ENCODE measurements at regions not wholly inside any gene's neighbourhood (a gene's known extent, or its start where the extent isn't known, plus 50 kb on each side); places are given as distances from the start of the nearest gene placed in this dataset.

DNA sequence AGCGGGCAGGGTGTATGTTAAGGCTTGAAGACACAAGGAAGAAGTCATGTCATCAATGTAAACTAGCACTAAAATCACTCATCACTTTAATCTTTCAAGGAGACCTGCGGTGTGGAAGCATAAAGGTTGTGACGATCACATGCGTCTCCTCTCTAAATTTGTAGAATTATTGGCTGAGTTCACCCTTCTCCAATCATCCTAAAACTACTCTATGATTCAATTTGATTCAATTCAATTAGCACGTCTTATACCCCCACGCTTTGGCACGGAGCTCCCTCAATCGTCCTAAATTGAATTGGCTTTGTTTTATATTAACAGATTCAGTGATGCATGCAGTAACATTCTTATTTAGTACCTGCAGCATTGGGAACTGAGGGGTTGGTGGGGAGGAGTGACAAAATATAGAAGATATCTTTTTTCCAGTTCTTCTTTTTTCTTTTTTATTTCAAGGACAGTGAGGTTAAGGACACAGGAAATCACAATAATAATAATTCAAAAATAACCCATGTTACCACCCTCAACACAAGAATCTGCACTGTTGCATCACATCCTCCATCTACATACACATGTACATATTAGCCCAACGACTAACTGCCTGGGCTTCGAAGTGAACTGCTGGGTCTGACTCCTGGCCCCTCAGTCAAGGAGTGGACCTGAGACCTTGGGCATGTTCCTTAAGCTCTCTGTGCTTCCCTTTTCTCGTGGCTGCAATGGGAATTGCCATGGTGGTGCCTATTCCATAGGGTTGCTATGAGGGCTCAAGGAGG is 86.5 kb downstream of the LSM5 start:
- TF ChIP-seq TAF1 (conservative IDR thresholded peaks at IDR 0.05) (no peak), YY1 (IDR thresholded peaks at IDR 0.05) (no peak), EGR1 (IDR thresholded peaks at IDR 0.05; ENCODE audit: low read depth in 2 of 2) (no peak), NR2F2 (IDR thresholded peaks at IDR 0.05) (no peak)
- TF ChIP-seq, protein P1, sequence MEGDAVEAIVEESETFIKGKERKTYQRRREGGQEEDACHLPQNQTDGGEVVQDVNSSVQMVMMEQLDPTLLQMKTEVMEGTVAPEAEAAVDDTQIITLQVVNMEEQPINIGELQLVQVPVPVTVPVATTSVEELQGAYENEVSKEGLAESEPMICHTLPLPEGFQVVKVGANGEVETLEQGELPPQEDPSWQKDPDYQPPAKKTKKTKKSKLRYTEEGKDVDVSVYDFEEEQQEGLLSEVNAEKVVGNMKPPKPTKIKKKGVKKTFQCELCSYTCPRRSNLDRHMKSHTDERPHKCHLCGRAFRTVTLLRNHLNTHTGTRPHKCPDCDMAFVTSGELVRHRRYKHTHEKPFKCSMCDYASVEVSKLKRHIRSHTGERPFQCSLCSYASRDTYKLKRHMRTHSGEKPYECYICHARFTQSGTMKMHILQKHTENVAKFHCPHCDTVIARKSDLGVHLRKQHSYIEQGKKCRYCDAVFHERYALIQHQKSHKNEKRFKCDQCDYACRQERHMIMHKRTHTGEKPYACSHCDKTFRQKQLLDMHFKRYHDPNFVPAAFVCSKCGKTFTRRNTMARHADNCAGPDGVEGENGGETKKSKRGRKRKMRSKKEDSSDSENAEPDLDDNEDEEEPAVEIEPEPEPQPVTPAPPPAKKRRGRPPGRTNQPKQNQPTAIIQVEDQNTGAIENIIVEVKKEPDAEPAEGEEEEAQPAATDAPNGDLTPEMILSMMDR (IDR thresholded peaks at IDR 0.05; ENCODE audit: low read depth, low read length, missing input control), result no peak
- TF ChIP-seq, protein P2, sequence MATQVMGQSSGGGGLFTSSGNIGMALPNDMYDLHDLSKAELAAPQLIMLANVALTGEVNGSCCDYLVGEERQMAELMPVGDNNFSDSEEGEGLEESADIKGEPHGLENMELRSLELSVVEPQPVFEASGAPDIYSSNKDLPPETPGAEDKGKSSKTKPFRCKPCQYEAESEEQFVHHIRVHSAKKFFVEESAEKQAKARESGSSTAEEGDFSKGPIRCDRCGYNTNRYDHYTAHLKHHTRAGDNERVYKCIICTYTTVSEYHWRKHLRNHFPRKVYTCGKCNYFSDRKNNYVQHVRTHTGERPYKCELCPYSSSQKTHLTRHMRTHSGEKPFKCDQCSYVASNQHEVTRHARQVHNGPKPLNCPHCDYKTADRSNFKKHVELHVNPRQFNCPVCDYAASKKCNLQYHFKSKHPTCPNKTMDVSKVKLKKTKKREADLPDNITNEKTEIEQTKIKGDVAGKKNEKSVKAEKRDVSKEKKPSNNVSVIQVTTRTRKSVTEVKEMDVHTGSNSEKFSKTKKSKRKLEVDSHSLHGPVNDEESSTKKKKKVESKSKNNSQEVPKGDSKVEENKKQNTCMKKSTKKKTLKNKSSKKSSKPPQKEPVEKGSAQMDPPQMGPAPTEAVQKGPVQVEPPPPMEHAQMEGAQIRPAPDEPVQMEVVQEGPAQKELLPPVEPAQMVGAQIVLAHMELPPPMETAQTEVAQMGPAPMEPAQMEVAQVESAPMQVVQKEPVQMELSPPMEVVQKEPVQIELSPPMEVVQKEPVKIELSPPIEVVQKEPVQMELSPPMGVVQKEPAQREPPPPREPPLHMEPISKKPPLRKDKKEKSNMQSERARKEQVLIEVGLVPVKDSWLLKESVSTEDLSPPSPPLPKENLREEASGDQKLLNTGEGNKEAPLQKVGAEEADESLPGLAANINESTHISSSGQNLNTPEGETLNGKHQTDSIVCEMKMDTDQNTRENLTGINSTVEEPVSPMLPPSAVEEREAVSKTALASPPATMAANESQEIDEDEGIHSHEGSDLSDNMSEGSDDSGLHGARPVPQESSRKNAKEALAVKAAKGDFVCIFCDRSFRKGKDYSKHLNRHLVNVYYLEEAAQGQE (IDR thresholded peaks at IDR 0.05), result no peak
